ENCODE measurements at regions not wholly inside any gene's neighbourhood (a gene's known extent, or its start where the extent isn't known, plus 50 kb on each side); places are given as distances from the start of the nearest gene placed in this dataset.

DNA sequence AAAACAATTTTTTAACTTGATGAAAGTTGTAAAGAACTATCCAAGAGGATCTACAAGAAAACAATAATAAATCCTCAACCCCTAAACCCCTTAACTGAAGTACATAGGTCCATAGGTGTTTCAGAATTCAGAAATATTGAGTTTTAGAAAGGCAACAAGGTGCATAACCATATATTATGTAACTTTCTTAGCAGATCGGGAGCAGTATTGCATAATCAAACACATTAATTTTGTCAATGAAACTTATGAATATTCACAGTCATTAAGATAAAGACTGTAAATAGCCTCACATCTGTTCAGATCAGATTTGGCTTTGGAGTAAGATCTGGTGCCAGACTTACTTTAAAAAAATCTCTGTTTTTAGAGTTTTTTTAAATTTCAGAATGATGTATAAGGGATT lies 647.1 kb upstream of the FLRT2 start:
- H3K9me3 ChIP-seq, result peaks cover 12% of the 10 kb centered on the region
- no peaks in the 10 kb centered on the region for H3K36me3 ChIP-seq (ENCODE audit: low read depth)
- H3K4me1 ChIP-seq (ENCODE audit: low read depth), result no peaks in the 10 kb centered on the region
- DNase-seq, result no peak
- intact Hi-C loops (cut with DNase I, micrococcal nuclease), result no loop called here
- TF ChIP-seq, protein P1, sequence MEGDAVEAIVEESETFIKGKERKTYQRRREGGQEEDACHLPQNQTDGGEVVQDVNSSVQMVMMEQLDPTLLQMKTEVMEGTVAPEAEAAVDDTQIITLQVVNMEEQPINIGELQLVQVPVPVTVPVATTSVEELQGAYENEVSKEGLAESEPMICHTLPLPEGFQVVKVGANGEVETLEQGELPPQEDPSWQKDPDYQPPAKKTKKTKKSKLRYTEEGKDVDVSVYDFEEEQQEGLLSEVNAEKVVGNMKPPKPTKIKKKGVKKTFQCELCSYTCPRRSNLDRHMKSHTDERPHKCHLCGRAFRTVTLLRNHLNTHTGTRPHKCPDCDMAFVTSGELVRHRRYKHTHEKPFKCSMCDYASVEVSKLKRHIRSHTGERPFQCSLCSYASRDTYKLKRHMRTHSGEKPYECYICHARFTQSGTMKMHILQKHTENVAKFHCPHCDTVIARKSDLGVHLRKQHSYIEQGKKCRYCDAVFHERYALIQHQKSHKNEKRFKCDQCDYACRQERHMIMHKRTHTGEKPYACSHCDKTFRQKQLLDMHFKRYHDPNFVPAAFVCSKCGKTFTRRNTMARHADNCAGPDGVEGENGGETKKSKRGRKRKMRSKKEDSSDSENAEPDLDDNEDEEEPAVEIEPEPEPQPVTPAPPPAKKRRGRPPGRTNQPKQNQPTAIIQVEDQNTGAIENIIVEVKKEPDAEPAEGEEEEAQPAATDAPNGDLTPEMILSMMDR (IDR thresholded peaks at IDR 0.05), result no peak
- no peak overlapping the region for H3K4me3 ChIP-seq
- no peak for ATAC-seq

DNA sequence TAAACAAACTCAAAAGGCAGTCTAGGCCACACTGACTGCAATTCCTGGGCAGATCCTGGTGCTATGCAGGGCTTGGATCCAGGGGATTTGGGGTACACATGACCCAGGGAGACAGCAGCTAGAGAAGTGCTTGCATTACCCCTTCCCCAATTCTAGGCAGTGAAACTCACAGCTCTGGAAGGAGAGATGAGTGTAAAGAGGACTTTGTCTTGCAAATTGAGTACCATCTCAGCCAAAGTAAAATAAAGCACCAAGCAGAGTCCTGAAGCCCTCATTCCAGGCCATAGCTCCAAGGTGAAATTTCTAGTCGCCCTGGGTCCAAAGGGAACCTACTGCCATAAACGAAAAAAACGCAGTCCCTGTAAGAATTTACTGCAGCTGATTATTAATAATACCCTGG lies 644.9 kb upstream of the FLRT2 start:
- H3K4me3 ChIP-seq, result no peak overlapping the region
- no peak for ATAC-seq
- H3K4me1 ChIP-seq (ENCODE audit: low read depth), result no peaks in the 10 kb centered on the region
- peaks cover 13% of the 10 kb centered on the region for H3K9me3 ChIP-seq
- intact Hi-C loops (cut with DNase I, micrococcal nuclease), result no loop called here
- TF ChIP-seq, protein P1 (IDR thresholded peaks at IDR 0.05), result no peak
- no peaks in the 10 kb centered on the region for H3K36me3 ChIP-seq (ENCODE audit: low read depth)
- no peak for DNase-seq

DNA sequence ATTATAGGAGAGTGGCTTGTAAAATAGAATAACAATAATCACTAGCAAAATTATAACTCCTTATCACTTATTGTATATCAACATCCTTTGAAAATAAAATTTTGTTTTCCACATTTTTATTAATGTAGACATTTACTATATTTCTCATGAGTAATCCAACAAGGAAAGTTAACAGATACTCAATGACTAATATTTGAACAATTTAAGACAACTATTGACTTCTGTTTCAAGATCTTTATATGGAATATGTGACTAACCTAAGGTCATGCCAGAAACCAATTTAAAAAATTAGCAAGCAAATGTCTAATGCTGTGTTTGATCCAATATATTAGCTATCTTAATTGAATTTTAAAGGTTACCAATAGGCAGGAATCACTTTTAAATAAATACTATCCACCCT lies 638.5 kb upstream of the FLRT2 start:
- ATAC-seq (no peak), DNase-seq (no peak)
- Histone ChIP-seq H3K4me3 (no peak overlapping the region), H3K36me3 (ENCODE audit: low read depth) (no peaks in the 10 kb centered on the region), H3K9me3 (peaks cover 10% of the 10 kb centered on the region), H3K4me1 (ENCODE audit: low read depth) (no peaks in the 10 kb centered on the region)
- TF ChIP-seq, protein P1 (IDR thresholded peaks at IDR 0.05), result no peak
- intact Hi-C loops (cut with DNase I, micrococcal nuclease), result no loop called here

DNA sequence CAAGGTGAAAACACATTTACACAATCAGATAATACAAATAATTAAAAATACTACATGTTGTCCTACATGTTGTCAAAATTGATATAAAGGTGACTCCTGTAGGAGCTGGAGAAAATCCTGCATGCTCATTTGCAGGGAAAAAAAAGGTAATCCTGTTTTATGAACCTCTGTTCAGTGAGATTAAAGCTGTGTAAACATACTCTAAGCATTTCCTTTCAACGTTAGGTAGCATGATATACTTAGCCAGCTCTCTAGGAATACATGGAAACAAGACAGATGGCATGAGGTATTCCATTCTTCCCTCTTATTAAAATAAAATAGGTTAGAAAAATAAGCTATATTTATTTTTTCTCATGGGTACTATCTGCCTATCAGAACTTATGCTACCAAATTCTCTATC lies 635.7 kb upstream of the FLRT2 start:
- Histone ChIP-seq H3K9me3 (peaks cover 7% of the 10 kb centered on the region), H3K4me3 (no peak overlapping the region), H3K36me3 (ENCODE audit: low read depth) (no peaks in the 10 kb centered on the region), H3K4me1 (ENCODE audit: low read depth) (no peaks in the 10 kb centered on the region)
- DNase-seq, result no peak
- intact Hi-C loops (cut with DNase I, micrococcal nuclease), result no loop called here
- TF ChIP-seq, protein P1 (IDR thresholded peaks at IDR 0.05), result no peak
- no peak for ATAC-seq

DNA sequence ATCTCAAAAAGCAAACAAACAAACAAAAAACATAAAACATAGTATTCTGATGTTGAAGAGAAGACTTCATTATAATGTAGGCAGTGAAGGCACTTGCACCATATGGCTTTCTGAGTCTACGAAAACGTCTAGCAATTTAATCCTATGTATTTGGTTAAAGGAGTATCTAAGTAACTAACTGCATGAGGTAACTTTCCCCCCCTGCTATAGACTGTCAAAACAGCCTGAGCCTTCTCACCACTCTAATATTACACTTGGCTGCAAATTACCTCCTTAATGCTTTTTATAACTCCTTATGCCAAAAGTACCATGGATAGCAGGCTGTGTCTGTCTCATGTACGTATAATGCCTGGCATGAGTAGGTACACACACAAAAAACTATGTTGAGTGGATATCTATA lies 607.6 kb upstream of the FLRT2 start:
- no peak for DNase-seq
- H3K36me3 ChIP-seq (ENCODE audit: low read depth), result no peaks in the 10 kb centered on the region
- H3K4me1 ChIP-seq (ENCODE audit: low read depth), result no peaks in the 10 kb centered on the region
- intact Hi-C loops (cut with DNase I, micrococcal nuclease), result no loop called here
- H3K9me3 ChIP-seq, result peaks cover 13% of the 10 kb centered on the region
- no peak overlapping the region for H3K4me3 ChIP-seq
- no peak for ATAC-seq
- TF ChIP-seq, protein P1 (IDR thresholded peaks at IDR 0.05), result no peak

DNA sequence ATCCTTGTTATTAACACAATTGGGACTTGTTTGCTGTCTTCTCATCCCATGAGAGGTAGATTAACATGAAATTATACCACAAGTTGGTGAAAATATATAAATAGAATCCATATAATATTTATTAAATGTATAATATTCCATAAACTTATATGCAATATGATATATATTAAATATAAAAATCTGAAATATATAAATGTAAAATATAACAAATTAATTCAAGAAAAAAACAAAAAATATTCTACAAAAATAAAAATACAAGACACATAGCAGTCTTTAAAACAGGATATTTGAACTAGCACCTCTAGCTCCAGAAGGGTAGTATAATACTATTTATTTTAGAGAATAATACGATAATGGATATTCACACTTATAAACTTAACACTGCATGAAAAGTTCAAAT lies 603.3 kb upstream of the FLRT2 start:
- no peak for ATAC-seq
- peaks cover 21% of the 10 kb centered on the region for H3K9me3 ChIP-seq
- DNase-seq, result no peak
- intact Hi-C loops (cut with DNase I, micrococcal nuclease), result no loop called here
- TF ChIP-seq, protein P1 (IDR thresholded peaks at IDR 0.05), result no peak
- no peak overlapping the region for H3K4me3 ChIP-seq
- no peaks in the 10 kb centered on the region for H3K4me1 ChIP-seq (ENCODE audit: low read depth)
- H3K36me3 ChIP-seq (ENCODE audit: low read depth), result no peaks in the 10 kb centered on the region

Measured in mucosa of descending colon (tissue), 3 donors.